Activated CD8-positive, alpha-beta T cell treated with anti-CD3 and anti-CD28 coated beads for 36 hours (primary cell): ENCODE measurements at regions not wholly inside any gene's neighbourhood (a gene's known extent, or its start where the extent isn't known, plus 50 kb on each side); places are given as distances from the start of the nearest gene placed in this dataset.

Experiments
- ATAC-seq: fragments of 200-7000 bp; cut with Tn5 transposase; one replicate; pipeline ENCODE4 v1.10.0; 2021; ENCODE audit warnings: mild to moderate bottlenecking, moderate library complexity
- CTCF ChIA-PET: fragments of 350-600 bp; sonication (Branson Sonifier 250); formaldehyde crosslinking; loops from one replicate; lab custom pipeline; 2021; ENCODE audit warnings: antibody characterized with exemption; lab: Charles Lee
- POLR2A ChIA-PET: fragments of 350-600 bp; sonication (Branson Sonifier 250); formaldehyde crosslinking; loops from one replicate; lab custom pipeline; 2021; ENCODE audit warnings: antibody characterized with exemption; lab: Charles Lee
- DNase-seq: peaks from one replicate; pipeline ENCODE4 v3.0.0-alpha.2; 2020
- H3K27ac Mint-ChIP-seq: one replicate; pipeline ENCODE4 v1.8.0; 2021; ENCODE audit warnings: mild to moderate bottlenecking, mixed read lengths
- H3K27me3 Mint-ChIP-seq: one replicate; pipeline ENCODE4 v1.8.0; 2021; ENCODE audit warnings: mixed read lengths
- H3K36me3 Mint-ChIP-seq: one replicate; pipeline ENCODE4 v1.8.0; 2021; ENCODE audit warnings: low read depth, mixed read lengths
- H3K4me1 Mint-ChIP-seq: one replicate; pipeline ENCODE4 v1.8.0; 2021; ENCODE audit warnings: low read depth, mixed read lengths
- H3K4me3 Mint-ChIP-seq: one replicate; pipeline ENCODE4 v1.8.0; 2021; ENCODE audit warnings: mild to moderate bottlenecking, moderate library complexity, mixed read lengths
- H3K9me3 Mint-ChIP-seq: one replicate; pipeline ENCODE4 v1.8.0; 2021; ENCODE audit warnings: mixed read lengths
- CTCF ChIP-seq: fragments of 200-600 bp; IDR thresholded peaks from one replicate; pipeline ENCODE4 v1.8.0; 2022; ENCODE audit warnings: antibody characterized with exemption, mild to moderate bottlenecking
- intact Hi-C: fragments of 100-400 bp; cut with micrococcal nuclease; formaldehyde crosslinking; loops from one replicate; pipeline ENCODE4 v1.10.0; 2022

DNA sequence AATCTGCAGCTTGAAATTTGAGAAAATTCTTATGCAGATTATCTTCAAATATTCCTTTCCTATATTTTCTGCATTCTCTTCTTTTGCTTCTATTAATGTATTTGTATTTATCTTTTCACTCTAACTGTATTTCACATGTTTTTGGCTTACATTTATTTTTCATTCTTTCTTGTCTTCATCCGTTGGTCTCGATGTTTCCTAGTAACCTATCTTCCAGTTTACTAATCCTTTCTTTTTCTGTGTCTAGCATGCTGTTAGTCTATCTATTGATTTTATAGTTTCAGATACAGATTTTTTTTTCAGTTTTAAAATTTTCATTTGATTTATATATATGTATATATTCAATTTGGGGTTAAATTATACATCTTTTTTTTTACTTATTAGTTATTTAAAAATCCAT, 556.2 kb downstream of the RFPL4B start:
- Mint-ChIP-seq H3K4me3 (no peak overlapping the region), H3K4me1 (no peaks in the 10 kb centered on the region), H3K36me3 (no peaks in the 10 kb centered on the region), H3K27me3 (no peaks in the 10 kb centered on the region), H3K9me3 (peaks cover 5% of the 10 kb centered on the region), H3K27ac (no peak overlapping the region)
- ATAC-seq (no peak), DNase-seq (no peak)
- no peak for TF ChIP-seq CTCF
- ChIA-PET POLR2A (no interaction called here), CTCF (no interaction called here)
- intact Hi-C loops, result no loop called here

DNA sequence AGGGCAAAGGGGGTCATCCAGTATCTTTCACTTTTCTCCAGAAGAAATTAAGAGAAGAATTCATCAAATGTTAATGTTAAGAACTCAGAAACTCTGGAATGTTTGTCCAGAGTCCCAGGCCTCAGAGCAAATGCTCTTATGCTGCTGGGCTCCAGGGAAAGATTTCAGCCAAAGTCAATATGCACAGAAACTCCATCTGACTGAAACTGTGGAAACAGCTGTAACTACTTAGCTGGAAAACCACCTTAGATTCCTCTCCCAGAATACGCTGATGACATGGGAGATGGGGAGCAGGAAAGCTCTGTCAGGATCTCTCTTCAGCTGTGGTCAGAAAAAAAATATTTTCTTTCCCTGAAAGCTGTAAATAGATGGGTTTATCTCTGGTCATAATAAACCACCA, 559.6 kb downstream of the RFPL4B start:
- Mint-ChIP-seq H3K9me3 (peaks cover 3% of the 10 kb centered on the region), H3K27me3 (no peaks in the 10 kb centered on the region), H3K36me3 (no peaks in the 10 kb centered on the region), H3K27ac (no peak overlapping the region), H3K4me1 (no peaks in the 10 kb centered on the region), H3K4me3 (no peak overlapping the region)
- ATAC-seq (no peak), DNase-seq (no peak)
- ChIA-PET POLR2A (interaction anchor here (1.1 kb wide), 1 partner anchor 10 kb away, joined by 3 read pairs; no protein-coding TSS in a partner anchor), CTCF (no interaction called here)
- intact Hi-C loops, result no loop called here
- TF ChIP-seq CTCF, result no peak

- ATAC-seq, result no peak
- Mint-ChIP-seq H3K9me3 (peaks cover 2% of the 10 kb centered on the region), H3K27ac (no peak overlapping the region), H3K4me1 (no peaks in the 10 kb centered on the region), H3K27me3 (no peaks in the 10 kb centered on the region), H3K36me3 (no peaks in the 10 kb centered on the region), H3K4me3 (no peak overlapping the region)
- ChIA-PET CTCF (no interaction called here), POLR2A (no interaction called here)
- DNase-seq, result no peak
- no peak for TF ChIP-seq CTCF
- intact Hi-C loops, result no loop called here
Observed at GRCh38 chr6:112909781-112910180, 562.7 kb downstream of the RFPL4B start.

- Mint-ChIP-seq H3K4me1 (no peaks in the 10 kb centered on the region), H3K36me3 (no peaks in the 10 kb centered on the region), H3K9me3 (peaks cover 2% of the 10 kb centered on the region), H3K27me3 (no peaks in the 10 kb centered on the region), H3K27ac (no peak overlapping the region), H3K4me3 (no peak overlapping the region)
- intact Hi-C loops, result no loop called here
- POLR2A ChIA-PET, result no interaction called here
- CTCF ChIA-PET, result no interaction called here
- TF ChIP-seq CTCF, result no peak
- DNase-seq, result no peak
- no peak for ATAC-seq
Observed at GRCh38 chr6:112910256-112910655, 563.1 kb downstream of the RFPL4B start.

DNA sequence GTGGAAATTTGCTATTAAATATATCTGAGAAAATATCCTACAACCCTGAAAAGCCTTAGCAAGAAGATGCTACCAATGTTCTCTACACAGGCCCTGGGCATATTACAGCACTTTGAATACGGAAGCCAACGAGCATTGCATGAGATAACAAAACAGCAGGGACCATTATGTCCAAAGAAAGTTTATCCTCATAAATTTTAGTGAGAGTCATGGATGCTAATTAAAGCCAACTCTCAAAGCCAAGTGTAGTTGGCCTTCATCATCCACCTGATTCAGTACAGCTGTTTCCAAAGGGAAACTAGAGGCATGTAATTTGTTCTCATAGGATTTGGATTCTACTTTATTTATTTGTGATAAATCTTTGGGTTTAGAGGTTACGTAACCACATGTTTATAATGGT, 564.8 kb downstream of the RFPL4B start:
- no peaks in the 10 kb centered on the region for H3K4me1 Mint-ChIP-seq

More for the DNA sequence above, 564.8 kb downstream of the RFPL4B start:
- intact Hi-C loops, result no loop called here
- Mint-ChIP-seq H3K9me3 (peaks cover 2% of the 10 kb centered on the region), H3K4me3 (no peak overlapping the region), H3K36me3 (no peaks in the 10 kb centered on the region), H3K27me3 (no peaks in the 10 kb centered on the region), H3K27ac (no peak overlapping the region)
- ATAC-seq, result no peak
- ChIA-PET CTCF (no interaction called here), POLR2A (no interaction called here)
- no peak for TF ChIP-seq CTCF
- DNase-seq, result no peak
